VCaP (cell line): ENCODE measurements at regions not wholly inside any gene's neighbourhood (a gene's known extent, or its start where the extent isn't known, plus 50 kb on each side); places are given as distances from the start of the nearest gene placed in this dataset.

Experiments used
- H3K27ac ChIP-seq: fragments of 450-650 bp; 2 replicates; pipeline ENCODE4 v1.5.1; 2017
- TF ChIP-seq, protein P1 (sequence below): fragments of 450-650 bp; conservative IDR thresholded peaks from 2 replicates; pipeline ENCODE4 v1.5.1; 2017; ENCODE audit warnings: mild to moderate bottlenecking, moderate library complexity

DNA sequence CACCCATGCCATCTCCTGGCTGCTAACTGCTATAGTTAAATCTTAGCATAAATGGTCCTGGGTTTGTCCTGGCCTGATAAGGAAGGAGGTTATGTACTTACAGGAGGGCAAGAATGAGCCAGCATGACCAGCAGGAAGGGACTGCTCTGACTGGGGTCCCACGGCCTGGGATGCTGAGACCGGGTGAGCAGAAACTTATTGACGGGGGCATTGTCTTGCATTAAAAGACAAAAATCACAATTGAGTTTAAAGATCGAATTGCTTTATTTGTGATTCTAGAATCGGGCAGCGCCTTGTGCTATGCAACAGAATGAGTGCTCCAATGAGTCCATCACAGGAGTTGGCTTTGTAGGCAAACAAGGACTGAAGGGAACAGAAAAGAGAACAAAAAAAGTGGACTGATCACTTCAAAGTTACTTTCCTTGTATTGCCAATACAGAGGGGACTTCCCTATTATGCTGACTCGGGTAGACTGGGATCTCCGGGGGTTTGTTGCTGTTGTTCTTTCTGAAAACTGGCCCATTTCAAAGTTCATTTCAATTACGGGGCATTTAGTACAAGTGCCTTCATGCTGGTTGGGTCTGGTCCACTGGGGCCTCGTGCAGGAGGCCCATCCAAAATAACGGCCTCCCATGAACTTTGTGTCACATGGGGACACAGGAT, 87.1 kb upstream of the SLC66A3 start:
- TF ChIP-seq, protein P1, sequence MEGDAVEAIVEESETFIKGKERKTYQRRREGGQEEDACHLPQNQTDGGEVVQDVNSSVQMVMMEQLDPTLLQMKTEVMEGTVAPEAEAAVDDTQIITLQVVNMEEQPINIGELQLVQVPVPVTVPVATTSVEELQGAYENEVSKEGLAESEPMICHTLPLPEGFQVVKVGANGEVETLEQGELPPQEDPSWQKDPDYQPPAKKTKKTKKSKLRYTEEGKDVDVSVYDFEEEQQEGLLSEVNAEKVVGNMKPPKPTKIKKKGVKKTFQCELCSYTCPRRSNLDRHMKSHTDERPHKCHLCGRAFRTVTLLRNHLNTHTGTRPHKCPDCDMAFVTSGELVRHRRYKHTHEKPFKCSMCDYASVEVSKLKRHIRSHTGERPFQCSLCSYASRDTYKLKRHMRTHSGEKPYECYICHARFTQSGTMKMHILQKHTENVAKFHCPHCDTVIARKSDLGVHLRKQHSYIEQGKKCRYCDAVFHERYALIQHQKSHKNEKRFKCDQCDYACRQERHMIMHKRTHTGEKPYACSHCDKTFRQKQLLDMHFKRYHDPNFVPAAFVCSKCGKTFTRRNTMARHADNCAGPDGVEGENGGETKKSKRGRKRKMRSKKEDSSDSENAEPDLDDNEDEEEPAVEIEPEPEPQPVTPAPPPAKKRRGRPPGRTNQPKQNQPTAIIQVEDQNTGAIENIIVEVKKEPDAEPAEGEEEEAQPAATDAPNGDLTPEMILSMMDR: no peak
- H3K27ac ChIP-seq: no peak overlapping the region

DNA sequence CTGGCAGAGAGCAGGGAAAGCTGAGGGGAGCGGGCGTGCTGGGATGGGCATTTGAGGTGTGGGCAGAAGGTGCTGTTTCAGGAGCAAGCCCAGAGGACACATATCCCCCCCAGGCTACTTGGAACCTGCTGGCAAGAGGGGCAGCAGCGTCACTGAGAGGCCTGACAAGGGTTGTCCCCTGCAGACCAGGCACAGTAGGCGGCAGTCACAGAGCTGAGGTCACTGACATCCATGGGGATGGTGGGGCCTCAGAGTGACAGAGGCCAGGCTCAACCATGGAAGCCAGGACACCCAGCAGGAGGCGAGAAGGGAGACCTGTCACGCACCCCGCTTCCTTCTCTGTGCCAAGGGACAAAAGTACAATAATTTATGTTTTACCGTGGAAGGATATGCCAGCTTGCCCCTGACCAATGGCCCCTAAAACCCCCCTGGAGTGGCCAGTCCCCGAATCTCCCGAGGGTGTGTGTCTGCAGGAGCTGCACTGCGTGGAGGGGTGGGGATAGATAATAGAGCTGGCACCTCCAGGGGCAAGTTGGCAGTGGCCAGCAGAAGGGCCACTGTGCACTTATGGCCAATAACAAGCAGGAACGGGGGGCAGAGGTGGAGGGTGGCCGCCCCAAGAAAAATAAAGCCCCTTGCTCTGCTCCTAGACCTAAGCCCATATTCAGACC, 86.3 kb upstream of the SLC66A3 start:
- TF ChIP-seq, protein P1: no peak

DNA sequence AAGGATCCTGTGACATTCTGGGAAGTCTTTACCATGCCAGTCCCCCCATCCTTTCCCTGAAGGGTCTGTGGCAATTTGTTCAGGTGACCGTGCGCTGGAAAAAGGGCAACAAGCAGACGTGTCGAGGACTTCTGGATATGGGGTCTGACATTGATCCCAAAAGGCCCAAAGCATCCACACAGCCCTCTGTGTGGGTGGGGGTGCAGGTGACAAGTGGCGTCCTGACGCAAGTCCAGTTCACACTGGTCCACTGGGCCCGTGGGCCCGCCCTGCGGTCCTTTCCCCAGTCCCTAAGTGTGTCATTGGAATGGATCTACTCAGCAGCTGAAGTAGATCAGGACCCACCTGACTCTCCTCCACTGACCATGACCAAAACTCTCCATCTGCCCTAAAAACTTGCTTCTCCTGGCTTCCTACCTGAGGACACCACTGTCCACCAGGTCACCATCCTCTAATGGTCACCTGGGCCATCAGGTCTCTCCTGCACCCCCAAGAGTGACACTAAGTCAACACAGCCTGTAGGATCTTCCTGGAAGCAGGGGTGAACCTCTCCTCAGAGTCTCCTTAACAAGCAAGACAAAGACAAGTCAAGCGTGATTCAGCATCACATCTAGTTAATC, 85.6 kb upstream of the SLC66A3 start:
- no peak overlapping the region for H3K27ac ChIP-seq
- TF ChIP-seq, protein P1: no peak

More for the DNA sequence above, 86.3 kb upstream of the SLC66A3 start:
- no peak overlapping the region for H3K27ac ChIP-seq

DNA sequence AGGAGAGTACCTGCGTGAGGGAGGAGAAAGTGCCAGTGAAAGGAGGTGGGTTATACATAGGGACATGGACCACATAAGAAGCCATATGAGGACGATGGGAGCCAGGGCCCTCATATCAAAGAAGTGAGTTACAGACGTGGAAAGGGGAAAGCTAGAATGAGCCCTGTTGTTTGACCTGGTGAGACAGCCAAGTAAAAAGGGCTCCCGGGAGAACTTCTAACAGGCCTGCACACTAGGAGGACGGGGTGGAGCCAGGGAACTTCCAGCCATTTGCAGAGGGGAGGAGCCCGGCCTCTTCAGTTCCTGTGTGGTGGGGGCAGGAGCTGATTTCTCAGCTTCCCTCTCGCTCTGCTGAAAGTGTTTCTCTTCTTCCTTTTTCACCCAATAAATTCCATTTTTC, 84.1 kb upstream of the SLC66A3 start:
- TF ChIP-seq, protein P1: no peak
- no peak overlapping the region for H3K27ac ChIP-seq

DNA sequence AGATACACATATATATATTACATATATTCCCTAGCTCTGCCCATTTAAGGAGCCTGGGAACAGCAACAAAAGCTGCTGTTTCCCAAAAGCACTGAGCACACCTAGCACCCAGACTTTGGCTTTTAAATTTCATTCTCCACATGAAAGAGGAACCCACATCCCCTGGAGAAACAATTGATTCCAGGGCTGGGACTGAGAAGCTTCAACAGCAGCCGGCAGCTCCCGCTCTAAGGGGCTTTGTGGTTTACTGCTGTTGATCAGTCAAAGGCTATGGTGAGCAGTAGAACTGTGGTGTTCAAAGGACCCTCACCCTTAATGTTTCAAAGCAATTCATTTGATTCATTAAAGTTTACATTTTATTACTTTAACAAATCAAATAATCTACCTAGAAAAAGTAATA, 83.3 kb upstream of the SLC66A3 start:
- TF ChIP-seq, protein P1: no peak
- H3K27ac ChIP-seq: no peak overlapping the region

DNA sequence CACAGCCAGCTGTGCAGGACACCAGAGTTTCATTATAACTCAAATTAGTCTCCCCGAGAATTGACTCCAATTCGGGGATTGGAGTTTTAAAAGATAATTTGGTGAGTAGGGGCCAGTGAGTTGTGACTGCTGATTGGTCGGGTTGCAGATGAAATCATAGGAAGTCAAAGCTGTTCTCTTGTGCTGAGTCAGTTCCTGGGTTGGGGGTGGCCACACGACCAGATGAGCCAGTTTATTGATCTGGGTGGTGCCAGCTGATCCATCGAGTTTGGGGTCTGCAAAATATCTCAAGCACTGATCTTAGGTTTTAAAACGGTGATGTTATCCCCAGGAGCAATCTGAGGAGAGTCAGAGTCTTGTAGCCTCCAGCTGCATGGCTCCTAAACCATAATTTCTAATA, 82.7 kb upstream of the SLC66A3 start:
- no peak overlapping the region for H3K27ac ChIP-seq
- TF ChIP-seq, protein P1: no peak

DNA sequence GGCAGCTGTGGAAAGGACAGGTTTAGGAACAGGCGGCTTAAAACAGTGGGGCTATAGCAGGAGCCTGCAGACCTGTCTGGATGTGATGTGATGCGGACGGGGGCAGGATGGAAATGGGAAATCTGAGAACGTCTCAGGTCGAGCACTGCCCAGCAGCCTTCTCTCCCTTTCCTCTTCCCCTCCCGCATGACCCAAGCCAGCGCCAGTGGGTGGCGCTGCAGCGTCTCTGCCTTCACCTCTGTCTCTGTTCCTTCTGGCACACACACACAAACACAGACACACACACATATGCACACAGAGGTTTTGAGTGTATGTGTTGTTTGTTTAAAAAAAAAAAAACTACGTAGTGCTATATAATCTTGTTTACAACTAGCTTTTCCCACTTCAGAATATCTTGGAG, 82.0 kb upstream of the SLC66A3 start:
- H3K27ac ChIP-seq: no peak overlapping the region

More for the DNA sequence above, 82.0 kb upstream of the SLC66A3 start:
- TF ChIP-seq, protein P1: peak; percentile 54
